Adrenal gland (tissue), 9 donors: ENCODE measurements at regions not wholly inside any gene's neighbourhood (a gene's known extent, or its start where the extent isn't known, plus 50 kb on each side); places are given as distances from the start of the nearest gene placed in this dataset.

Experiments used
- DNase-seq, 7 donors: peaks; one replicate each; pipeline ENCODE4 v3.0.0-alpha.2; 2019 to 2020
- H3K27ac ChIP-seq, 5 donors: fragments of 200-600 bp; sonication (generic) in 4 of 5; 1 replicate in 3 of 5; 2 replicates in 2 of 5; pipeline versions ENCODE4 v1.5.1 to v1.8.0; 2016 to 2020; ENCODE audit warnings: mild to moderate bottlenecking in 1 of 5
- H3K27me3 ChIP-seq: fragments of 200-600 bp; 2 replicates; pipeline ENCODE4 v1.8.0; 2021
- H3K36me3 ChIP-seq, 2 donors: fragments of 200-600 bp; replicated peaks in 1 of 2; 1 replicate in 1 of 2; 2 replicates in 1 of 2; pipeline versions ENCODE4 v1.5.1 to v1.8.0; 2018 to 2022
- H3K4me1 ChIP-seq, 2 donors: fragments of 200-600 bp; replicated peaks in 1 of 2; 1 replicate in 1 of 2; 2 replicates in 1 of 2; pipeline versions ENCODE4 v1.5.1 to v1.8.0; 2018 to 2021
- H3K4me3 ChIP-seq, 4 donors: fragments of 200-600 bp; sonication (generic) in 3 of 4; one replicate each; pipeline ENCODE4 v1.5.1; 2016 to 2018
- H3K9me3 ChIP-seq, 3 donors: fragments of 200-600 bp; sonication (generic) in 1 of 3; replicated peaks in 1 of 3; 1 replicate in 2 of 3; 2 replicates in 1 of 3; pipeline versions ENCODE4 v1.5.1 to v1.8.0; 2016 to 2021
- POLR2A ChIP-seq, 2 donors: fragments of 450-650 bp; IDR thresholded peaks; one replicate each; pipeline ENCODE4 v1.6.1; 2017; ENCODE audit warnings: antibody characterized with exemption in 2 of 2, mild to moderate bottlenecking in 2 of 2, moderate library complexity in 1 of 2
- WGBS, 4 donors: extraction: QIAGEN DNeasy Blood & Tissue Kit in 2 of 4; methylation state at CpG; one replicate each; pipeline versions ENCODE4 v1.1.5 to v1.1.7; 2013 to 2017; 5-methylcytosine and 5-hydroxymethylcytosine counted together
- intact Hi-C, 2 donors: fragments of 100-400 bp; cut with DNase I; formaldehyde crosslinking; loops; one replicate each; pipeline versions ENCODE4 v1.14.1 to v1.15.0; 2022 to 2023
- TF ChIP-seq, protein P1 (sequence below), 6 experiments: fragments of 450-650 bp in 4 of 6; fragments of 200-600 bp in 2 of 6; sonication (generic) in 1 of 6; IDR thresholded peaks; 1 replicate in 5 of 6; 2 replicates in 1 of 6; pipeline versions ENCODE4 v1.5.1 to v1.8.0; 2016 to 2021; ENCODE audit warnings: antibody characterized with exemption in 6 of 6, mild to moderate bottlenecking in 2 of 6, moderate library complexity in 1 of 6
- donor health status: healthy with polysubstance abuse.
- donor health status: Bipolar disorder and iron deficiency.
- donor health status: DM: yes; HTN: yes; CAD: no.
- donor health status: DM: no; HTN: no; CAD: no.
- donor health status: DM: no; HTN: no; CAD: no.

DNA sequence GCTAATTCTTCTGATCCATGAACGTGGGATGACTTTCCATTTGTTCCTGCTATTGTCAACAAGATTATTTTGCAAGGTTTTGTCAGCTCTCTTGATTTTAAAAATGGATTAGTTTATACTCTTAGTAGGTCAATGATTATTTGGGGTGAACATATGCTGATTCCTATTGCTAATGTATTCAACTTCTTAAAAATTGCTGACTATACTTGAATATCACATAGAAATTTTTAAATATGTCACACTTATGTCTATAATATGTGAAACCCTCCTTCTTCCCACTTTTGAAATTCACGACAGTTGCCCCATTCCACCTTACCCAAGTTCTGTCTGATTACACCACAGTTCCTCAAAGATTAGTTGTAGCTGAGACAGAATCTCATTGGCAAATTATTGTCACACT, 465.7 kb upstream of the TENM3 start:
- no peak overlapping the region for H3K27ac ChIP-seq
- H3K36me3 ChIP-seq, result no peaks in the 10 kb centered on the region
- no peak overlapping the region for H3K4me3 ChIP-seq
- no peaks in the 10 kb centered on the region for H3K27me3 ChIP-seq
- no peaks in the 10 kb centered on the region for H3K4me1 ChIP-seq
- TF ChIP-seq, protein P1, sequence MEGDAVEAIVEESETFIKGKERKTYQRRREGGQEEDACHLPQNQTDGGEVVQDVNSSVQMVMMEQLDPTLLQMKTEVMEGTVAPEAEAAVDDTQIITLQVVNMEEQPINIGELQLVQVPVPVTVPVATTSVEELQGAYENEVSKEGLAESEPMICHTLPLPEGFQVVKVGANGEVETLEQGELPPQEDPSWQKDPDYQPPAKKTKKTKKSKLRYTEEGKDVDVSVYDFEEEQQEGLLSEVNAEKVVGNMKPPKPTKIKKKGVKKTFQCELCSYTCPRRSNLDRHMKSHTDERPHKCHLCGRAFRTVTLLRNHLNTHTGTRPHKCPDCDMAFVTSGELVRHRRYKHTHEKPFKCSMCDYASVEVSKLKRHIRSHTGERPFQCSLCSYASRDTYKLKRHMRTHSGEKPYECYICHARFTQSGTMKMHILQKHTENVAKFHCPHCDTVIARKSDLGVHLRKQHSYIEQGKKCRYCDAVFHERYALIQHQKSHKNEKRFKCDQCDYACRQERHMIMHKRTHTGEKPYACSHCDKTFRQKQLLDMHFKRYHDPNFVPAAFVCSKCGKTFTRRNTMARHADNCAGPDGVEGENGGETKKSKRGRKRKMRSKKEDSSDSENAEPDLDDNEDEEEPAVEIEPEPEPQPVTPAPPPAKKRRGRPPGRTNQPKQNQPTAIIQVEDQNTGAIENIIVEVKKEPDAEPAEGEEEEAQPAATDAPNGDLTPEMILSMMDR (IDR thresholded peaks at IDR 0.05), result no peak
- no peak for TF ChIP-seq POLR2A (IDR thresholded peaks at IDR 0.05)
- no peaks in the 10 kb centered on the region for H3K9me3 ChIP-seq
- intact Hi-C loops, result no loop called here
- WGBS, 4 donors, result 81 to 94% (median 91%) methylated on average over 2 of the region's 2 CpGs
- no peak for DNase-seq

DNA sequence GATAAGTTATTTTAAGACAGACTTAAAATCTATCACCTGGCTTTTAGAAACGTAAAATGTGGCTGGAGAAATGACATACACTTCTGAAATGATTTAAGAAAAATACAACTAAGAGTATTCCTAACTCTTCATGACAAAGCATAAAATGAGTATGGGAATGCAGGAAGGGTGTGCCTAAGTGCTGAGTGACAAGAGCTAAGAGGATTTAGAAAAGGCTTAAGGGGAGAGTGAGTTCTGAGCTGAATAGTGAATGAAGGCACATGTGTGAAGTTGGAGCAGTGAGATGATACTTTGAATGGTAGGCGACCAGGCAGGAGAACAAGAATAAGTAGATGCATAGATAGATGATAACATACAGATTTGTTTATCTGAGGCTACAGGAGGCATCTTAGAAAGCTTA, 458.3 kb upstream of the TENM3 start:
- intact Hi-C loops, result no loop called here
- Histone ChIP-seq H3K9me3 (no peaks in the 10 kb centered on the region), H3K4me3 (no peak overlapping the region), H3K27ac (no peak overlapping the region), H3K36me3 (no peaks in the 10 kb centered on the region), H3K4me1 (no peaks in the 10 kb centered on the region), H3K27me3 (no peaks in the 10 kb centered on the region)
- WGBS, 4 donors, result 74 to 80% (median 78%) methylated on average over 2 of the region's 2 CpGs
- TF ChIP-seq POLR2A (IDR thresholded peaks at IDR 0.05), result no peak
- TF ChIP-seq, protein P1 (IDR thresholded peaks at IDR 0.05), result no peak
- DNase-seq, result no peak

DNA sequence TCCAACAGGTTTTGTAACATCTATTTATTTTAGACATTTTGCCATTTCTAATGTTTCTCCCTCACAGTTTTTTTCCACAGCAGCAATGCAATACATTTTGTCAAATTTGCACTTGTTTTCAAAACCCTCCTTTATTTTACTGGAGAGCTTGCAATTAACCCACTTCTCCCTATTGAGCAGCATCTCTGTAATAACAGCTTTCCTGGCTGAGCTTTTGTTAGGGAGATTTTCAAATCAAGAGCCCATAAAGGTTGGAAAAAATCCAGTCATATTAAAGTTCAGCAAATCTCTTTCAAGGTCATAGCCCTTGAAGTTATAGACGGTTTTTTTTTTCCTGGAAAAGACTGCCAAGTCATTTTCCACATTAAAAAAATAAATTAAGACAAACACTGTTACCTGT, 450.6 kb upstream of the TENM3 start:
- intact Hi-C loops, result no loop called here
- Histone ChIP-seq H3K27me3 (no peaks in the 10 kb centered on the region), H3K9me3 (no peaks in the 10 kb centered on the region), H3K27ac (no peak overlapping the region), H3K36me3 (no peaks in the 10 kb centered on the region), H3K4me3 (no peak overlapping the region), H3K4me1 (peaks cover 0 to 11% of the 10 kb centered on the region in 2 donors)
- no peak for DNase-seq
- TF ChIP-seq, protein P1 (IDR thresholded peaks at IDR 0.05), result no peak
- no peak for TF ChIP-seq POLR2A (IDR thresholded peaks at IDR 0.05)
- WGBS, 4 donors, result 9 to 26% (median 10%) methylated on average over 1 of the region's 1 CpG

DNA sequence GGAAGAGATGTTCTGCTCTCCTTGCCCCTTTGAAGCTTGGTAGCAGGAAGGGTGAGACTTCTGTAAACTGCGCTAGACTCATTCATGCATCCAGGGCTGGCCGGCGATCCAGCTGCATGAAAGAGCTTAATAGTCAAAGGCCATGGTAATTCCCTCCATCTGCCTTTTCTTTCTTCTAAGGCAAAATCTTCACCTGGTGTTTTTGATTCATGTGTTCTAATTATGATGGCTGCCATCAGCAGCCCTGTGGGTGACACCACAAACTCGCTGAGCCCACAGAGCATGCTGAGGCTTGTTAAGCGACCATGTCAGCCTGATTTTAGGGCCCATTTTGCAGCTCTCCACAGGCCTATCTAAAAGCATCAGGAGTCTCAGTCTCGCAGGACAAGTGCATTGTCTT, 450.1 kb upstream of the TENM3 start:
- H3K9me3 ChIP-seq, result no peaks in the 10 kb centered on the region
- TF ChIP-seq, protein P1 (IDR thresholded peaks at IDR 0.05), result no peak
- no peak for TF ChIP-seq POLR2A (IDR thresholded peaks at IDR 0.05)

More for the DNA sequence above, 450.1 kb upstream of the TENM3 start:
- H3K4me1 ChIP-seq, result peaks cover 0 to 11% of the 10 kb centered on the region in 2 donors
- H3K27ac ChIP-seq, result no peak overlapping the region
- H3K27me3 ChIP-seq, result no peaks in the 10 kb centered on the region
- no peak for DNase-seq
- no peaks in the 10 kb centered on the region for H3K36me3 ChIP-seq
- whole genome bisulfite sequencing, 4 donors, result 74 to 80% (median 77%) methylated on average over 6 of the region's 6 CpGs
- intact Hi-C loops, result no loop called here
- H3K4me3 ChIP-seq, result no peak overlapping the region
